Activated T-helper 2 cell treated with anti-CD3 and anti-CD28 coated beads, Interferon-gamma antibody, Interleukin-2, Interleukin-4, amounts not matched to agents 10 μg/mL and 5 μg/mL and 100 μg/mL, durations not matched to agents 14 hours and 24 hours and 36 hours (primary cell): ENCODE measurements at regions not wholly inside any gene's neighbourhood (a gene's known extent, or its start where the extent isn't known, plus 50 kb on each side); places are given as distances from the start of the nearest gene placed in this dataset.
"Not testable (repeated sequence)": the region's sequence is repeated elsewhere in the genome, so short reads cannot be mapped to it uniquely, and the experiment has no call there.

Experiments
- DNase-seq: peaks from one replicate; pipeline ENCODE4 v3.0.0; 2021; ENCODE audit warnings: low spot score
- H3K27ac Mint-ChIP-seq: one replicate; pipeline ENCODE4 v1.8.0; 2021; ENCODE audit warnings: mixed read lengths
- H3K27me3 Mint-ChIP-seq: one replicate; pipeline ENCODE4 v1.8.0; 2021; ENCODE audit warnings: low read depth, mixed read lengths
- H3K36me3 Mint-ChIP-seq: one replicate; pipeline ENCODE4 v1.8.0; 2021; ENCODE audit warnings: low read depth, mixed read lengths
- H3K4me1 Mint-ChIP-seq: one replicate; pipeline ENCODE4 v1.8.0; 2021; ENCODE audit warnings: low read depth, mixed read lengths
- H3K4me3 Mint-ChIP-seq: one replicate; pipeline ENCODE4 v1.8.0; 2021; ENCODE audit warnings: low read depth, mild to moderate bottlenecking, moderate library complexity, mixed read lengths
- H3K9me3 Mint-ChIP-seq: one replicate; pipeline ENCODE4 v1.8.0; 2021; ENCODE audit warnings: mixed read lengths
- intact Hi-C: fragments of 100-400 bp; cut with micrococcal nuclease; formaldehyde crosslinking; loops from one replicate; pipeline ENCODE4 v1.15.1; 2023

- H3K4me1 Mint-ChIP-seq, result no peaks in the 10 kb centered on the region
- intact Hi-C loops, result no loop called here
- no peak overlapping the region for H3K27ac Mint-ChIP-seq
- H3K36me3 Mint-ChIP-seq, result no peaks in the 10 kb centered on the region
- no peak overlapping the region for H3K4me3 Mint-ChIP-seq
- peaks cover 12% of the 10 kb centered on the region for H3K9me3 Mint-ChIP-seq
- no peak for DNase-seq
- no peaks in the 10 kb centered on the region for H3K27me3 Mint-ChIP-seq
These were observed 120.4 kb downstream of the TPBG start for GRCh38 chr6:82484001-82484400.

- H3K27ac Mint-ChIP-seq, result no peak overlapping the region
- no peaks in the 10 kb centered on the region for H3K36me3 Mint-ChIP-seq
- no peaks in the 10 kb centered on the region for H3K27me3 Mint-ChIP-seq
- DNase-seq, result no peak
- intact Hi-C loops, result no loop called here
- H3K9me3 Mint-ChIP-seq, result peaks cover 12% of the 10 kb centered on the region
- no peak overlapping the region for H3K4me3 Mint-ChIP-seq
- H3K4me1 Mint-ChIP-seq, result no peaks in the 10 kb centered on the region
These were observed 121.4 kb downstream of the TPBG start for GRCh38 chr6:82484737-82485626.

- DNase-seq, result no peak
- Mint-ChIP-seq H3K4me3 (no peak overlapping the region), H3K36me3 (no peaks in the 10 kb centered on the region), H3K27ac (no peak overlapping the region), H3K27me3 (no peaks in the 10 kb centered on the region), H3K4me1 (no peaks in the 10 kb centered on the region), H3K9me3 (peaks cover 12% of the 10 kb centered on the region)
- intact Hi-C loops, result no loop called here
These were observed 124.3 kb downstream of the TPBG start for GRCh38 chr6:82487895-82488294.

GRCh38 chr6:82488403-82488802 is 124.8 kb downstream of the TPBG start:
- Mint-ChIP-seq H3K27ac (no peak overlapping the region), H3K36me3 (no peaks in the 10 kb centered on the region), H3K9me3 (peaks cover 12% of the 10 kb centered on the region), H3K4me1 (no peaks in the 10 kb centered on the region), H3K4me3 (no peak overlapping the region), H3K27me3 (no peaks in the 10 kb centered on the region)
- intact Hi-C loops, result no loop called here
- DNase-seq, result no peak

GRCh38 chr6:82492134-82492533 is 128.5 kb downstream of the TPBG start:
- DNase-seq, result no peak
- Mint-ChIP-seq H3K27ac (no peak overlapping the region), H3K27me3 (no peaks in the 10 kb centered on the region), H3K36me3 (no peaks in the 10 kb centered on the region), H3K4me1 (no peaks in the 10 kb centered on the region), H3K4me3 (no peak overlapping the region), H3K9me3 (peaks cover 4% of the 10 kb centered on the region)
- intact Hi-C loops, result no loop called here

- Mint-ChIP-seq H3K9me3 (peaks cover under 1% of the 10 kb centered on the region), H3K36me3 (no peaks in the 10 kb centered on the region), H3K4me1 (no peaks in the 10 kb centered on the region), H3K4me3 (no peak overlapping the region), H3K27me3 (no peaks in the 10 kb centered on the region), H3K27ac (no peak overlapping the region)
- intact Hi-C loops, result no loop called here
- DNase-seq, result no peak
These were observed 129.8 kb downstream of the TPBG start for GRCh38 chr6:82493467-82493866.

- intact Hi-C loops, result no loop called here
- Mint-ChIP-seq H3K27ac (no peak overlapping the region), H3K9me3 (no peaks in the 10 kb centered on the region), H3K36me3 (no peaks in the 10 kb centered on the region), H3K27me3 (no peaks in the 10 kb centered on the region), H3K4me1 (no peaks in the 10 kb centered on the region), H3K4me3 (no peak overlapping the region)
- DNase-seq, result no peak
These were observed 130.8 kb downstream of the TPBG start for GRCh38 chr6:82494367-82494766.

GRCh38 chr6:82501901-82502300 is 138.3 kb downstream of the TPBG start:
- DNase-seq, H3K4me1 Mint-ChIP-seq, H3K4me3 Mint-ChIP-seq, H3K36me3 Mint-ChIP-seq, H3K27me3 Mint-ChIP-seq, H3K9me3 Mint-ChIP-seq, H3K27ac Mint-ChIP-seq, intact Hi-C loops: not testable (repeated sequence)

GRCh38 chr6:82506526-82506925 is 142.9 kb downstream of the TPBG start:
- intact Hi-C loops, result no loop called here
- Mint-ChIP-seq H3K36me3 (no peaks in the 10 kb centered on the region), H3K9me3 (peaks cover 8% of the 10 kb centered on the region), H3K27ac (no peak overlapping the region), H3K4me3 (no peak overlapping the region), H3K4me1 (peaks cover 8% of the 10 kb centered on the region), H3K27me3 (peaks cover 1% of the 10 kb centered on the region)
- DNase-seq, result no peak

GRCh38 chr6:82507112-82507511 is 143.5 kb downstream of the TPBG start:
- Mint-ChIP-seq H3K9me3 (peaks cover 8% of the 10 kb centered on the region), H3K4me1 (peaks cover 8% of the 10 kb centered on the region), H3K27ac (no peak overlapping the region), H3K36me3 (no peaks in the 10 kb centered on the region), H3K27me3 (peaks cover 1% of the 10 kb centered on the region), H3K4me3 (no peak overlapping the region)
- intact Hi-C loops, result no loop called here
- DNase-seq, result no peak

GRCh38 chr6:82511546-82511945 is 147.9 kb downstream of the TPBG start:
- H3K36me3 Mint-ChIP-seq, result no peaks in the 10 kb centered on the region
- H3K27me3 Mint-ChIP-seq, result no peaks in the 10 kb centered on the region

GRCh38 chr6:82517896-82518295 is 154.3 kb downstream of the TPBG start:
- DNase-seq, H3K36me3 Mint-ChIP-seq, H3K4me3 Mint-ChIP-seq, H3K27me3 Mint-ChIP-seq, intact Hi-C loops, H3K27ac Mint-ChIP-seq, H3K4me1 Mint-ChIP-seq: not testable (repeated sequence)
- peaks cover 20% of the 10 kb centered on the region for H3K9me3 Mint-ChIP-seq

More at GRCh38 chr6:82511546-82511945, 147.9 kb downstream of the TPBG start:
- no peak for DNase-seq
- Mint-ChIP-seq H3K4me1 (peaks cover 5% of the 10 kb centered on the region), H3K27ac (no peak overlapping the region), H3K4me3 (no peak overlapping the region), H3K9me3 (peaks cover 20% of the 10 kb centered on the region)
- intact Hi-C loops, result no loop called here

- no peak overlapping the region for H3K27ac Mint-ChIP-seq
These were observed 157.8 kb downstream of the TPBG start for GRCh38 chr6:82521369-82521768.

More at GRCh38 chr6:82521369-82521768, 157.8 kb downstream of the TPBG start:
- no peaks in the 10 kb centered on the region for H3K27me3 Mint-ChIP-seq
- no peak overlapping the region for H3K4me3 Mint-ChIP-seq
- intact Hi-C loops, result no loop called here
- H3K4me1 Mint-ChIP-seq, result no peaks in the 10 kb centered on the region
- H3K36me3 Mint-ChIP-seq, result no peaks in the 10 kb centered on the region
- H3K9me3 Mint-ChIP-seq, result no peaks in the 10 kb centered on the region
- DNase-seq, result no peak
